ENCODE measurements at regions not wholly inside any gene's neighbourhood (a gene's known extent, or its start where the extent isn't known, plus 50 kb on each side); places are given as distances from the start of the nearest gene placed in this dataset.

DNA sequence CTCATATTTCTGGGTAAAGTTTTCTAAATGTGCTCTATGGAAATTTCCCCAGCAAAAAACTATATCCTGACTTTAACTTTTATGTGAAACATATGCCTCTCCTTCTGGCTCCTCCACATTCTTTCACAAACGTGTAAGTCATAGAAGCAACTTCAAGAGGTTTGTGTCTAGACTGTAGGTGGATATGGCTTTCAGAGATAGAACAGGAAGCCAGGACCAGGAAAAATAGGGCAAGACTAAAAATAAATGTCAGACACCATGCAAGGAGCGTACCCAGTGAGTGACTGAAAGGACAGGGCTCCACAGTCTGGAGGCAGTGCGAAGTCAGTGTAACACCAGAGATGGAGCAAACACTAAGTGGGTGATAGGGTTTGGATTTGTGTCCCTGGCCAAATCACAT is 240.7 kb downstream of the COX7C start:
- H3K27me3 ChIP-seq (ENCODE audit: control insufficient read depth in 2 of 2, insufficient read depth in 2 of 2, low read length in 2 of 2): no peaks in the 10 kb centered on the region
- no peak for TF ChIP-seq MYC (IDR thresholded peaks at IDR 0.05; ENCODE audit: low read depth, low read length)
- TF ChIP-seq, protein P1, sequence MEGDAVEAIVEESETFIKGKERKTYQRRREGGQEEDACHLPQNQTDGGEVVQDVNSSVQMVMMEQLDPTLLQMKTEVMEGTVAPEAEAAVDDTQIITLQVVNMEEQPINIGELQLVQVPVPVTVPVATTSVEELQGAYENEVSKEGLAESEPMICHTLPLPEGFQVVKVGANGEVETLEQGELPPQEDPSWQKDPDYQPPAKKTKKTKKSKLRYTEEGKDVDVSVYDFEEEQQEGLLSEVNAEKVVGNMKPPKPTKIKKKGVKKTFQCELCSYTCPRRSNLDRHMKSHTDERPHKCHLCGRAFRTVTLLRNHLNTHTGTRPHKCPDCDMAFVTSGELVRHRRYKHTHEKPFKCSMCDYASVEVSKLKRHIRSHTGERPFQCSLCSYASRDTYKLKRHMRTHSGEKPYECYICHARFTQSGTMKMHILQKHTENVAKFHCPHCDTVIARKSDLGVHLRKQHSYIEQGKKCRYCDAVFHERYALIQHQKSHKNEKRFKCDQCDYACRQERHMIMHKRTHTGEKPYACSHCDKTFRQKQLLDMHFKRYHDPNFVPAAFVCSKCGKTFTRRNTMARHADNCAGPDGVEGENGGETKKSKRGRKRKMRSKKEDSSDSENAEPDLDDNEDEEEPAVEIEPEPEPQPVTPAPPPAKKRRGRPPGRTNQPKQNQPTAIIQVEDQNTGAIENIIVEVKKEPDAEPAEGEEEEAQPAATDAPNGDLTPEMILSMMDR (IDR thresholded peaks at IDR 0.05; ENCODE audit: extremely low read depth in 1 of 2, insufficient read depth in 1 of 2, low read depth in 1 of 2, low read length in 2 of 2): no peak
- no peak for TF ChIP-seq EZH2 (IDR thresholded peaks at IDR 0.05; ENCODE audit: borderline replicate concordance, low read depth, low read length, severe bottlenecking)
- no peak for TF ChIP-seq POLR2AphosphoS5 (IDR thresholded peaks at IDR 0.05; ENCODE audit: insufficient read depth, low read depth, low read length)
- no peak for TF ChIP-seq GATA2 (IDR thresholded peaks at IDR 0.05; ENCODE audit: insufficient read depth, insufficient read length, low read depth, low read length)
- TF ChIP-seq FOS (IDR thresholded peaks at IDR 0.05; ENCODE audit: borderline replicate concordance, insufficient read depth, low read length): no peak
- no peak for TF ChIP-seq JUN (IDR thresholded peaks at IDR 0.05; ENCODE audit: borderline replicate concordance, insufficient read depth, insufficient read length, low read depth)
- no peak for TF ChIP-seq POLR2A (IDR thresholded peaks at IDR 0.05; ENCODE audit: low read depth, low read length)
- TF ChIP-seq MAX (IDR thresholded peaks at IDR 0.05; ENCODE audit: insufficient read depth, insufficient read length): no peak

More for the DNA sequence above, 240.7 kb downstream of the COX7C start:
- H3K36me3 ChIP-seq (ENCODE audit: control insufficient read depth in 2 of 2, extremely low read depth in 1 of 2, insufficient read depth in 2 of 2, low read length in 2 of 2): no peaks in the 10 kb centered on the region
- H3K4me3 ChIP-seq (replicated peaks in 1 of 3; ENCODE audit: insufficient read depth in 1 of 3, low read depth in 1 of 3, low read length in 3 of 3): no peak overlapping the region
- no peaks in the 10 kb centered on the region for H3K9me3 ChIP-seq (replicated peaks; ENCODE audit: control insufficient read depth, insufficient read depth, low read length)
- dilution Hi-C loops (cut with MboI; ENCODE audit: extremely low pct_ligation_motif_present, low sequenced_read_pairs) (no loop called here), intact Hi-C loops (cut with micrococcal nuclease) (no loop called here)
- ChIA-PET POLR2A (no interaction called here), CTCF (no interaction called here)
- H2AFZ ChIP-seq (ENCODE audit: low read depth, low read length): no peak overlapping the region
- H4K20me1 ChIP-seq (replicated peaks; ENCODE audit: control insufficient read depth, extremely low read depth, insufficient read depth, low read length): no peaks in the 10 kb centered on the region
- no peak for FAIRE-seq
- H3K9ac ChIP-seq (replicated peaks; ENCODE audit: extremely low read depth, insufficient read depth, low read length): no peak overlapping the region
- no peak for DNase-seq (ENCODE audit: low read depth, low spot score)
- no peaks in the 10 kb centered on the region for H3K4me1 ChIP-seq (ENCODE audit: control insufficient read depth, extremely low read depth, insufficient read depth, low read length)
- no peaks in the 10 kb centered on the region for H3K9me1 ChIP-seq (replicated peaks; ENCODE audit: control insufficient read depth, extremely low read depth, insufficient read depth, low read length)
- H3K4me2 ChIP-seq (ENCODE audit: insufficient read depth, low read length): no peak overlapping the region
- no TSS peak for BruUV-seq (replicated peaks)
- no peaks in the 10 kb centered on the region for H3K79me2 ChIP-seq (ENCODE audit: control insufficient read depth, insufficient read depth, low read length)
- no peak overlapping the region for H3K27ac ChIP-seq (ENCODE audit: insufficient read depth, low read depth, low read length)
